AG09319 (cell line): ENCODE measurements at regions not wholly inside any gene's neighbourhood (a gene's known extent, or its start where the extent isn't known, plus 50 kb on each side); places are given as distances from the start of the nearest gene placed in this dataset.
"Not testable (repeated sequence)": the region's sequence is repeated elsewhere in the genome, so short reads cannot be mapped to it uniquely, and the experiment has no call there.

ENCODE experiments used
- DNase-seq: peaks from one replicate; pipeline ENCODE4 v3.0.0-alpha.2; 2010; ENCODE audit warnings: low read depth; ENCODE audit errors: extremely low read depth
- TF ChIP-seq, protein P1 (sequence below): IDR thresholded peaks from 2 replicates; pipeline ENCODE4 v1.5.1; 2011; ENCODE audit warnings: low read depth, mild to moderate bottlenecking, inconsistent platforms, low read length, moderate library complexity

GRCh38 chr2:236485519-236485918 is 84.1 kb upstream of the ACKR3 start:
- TF ChIP-seq, protein P1, sequence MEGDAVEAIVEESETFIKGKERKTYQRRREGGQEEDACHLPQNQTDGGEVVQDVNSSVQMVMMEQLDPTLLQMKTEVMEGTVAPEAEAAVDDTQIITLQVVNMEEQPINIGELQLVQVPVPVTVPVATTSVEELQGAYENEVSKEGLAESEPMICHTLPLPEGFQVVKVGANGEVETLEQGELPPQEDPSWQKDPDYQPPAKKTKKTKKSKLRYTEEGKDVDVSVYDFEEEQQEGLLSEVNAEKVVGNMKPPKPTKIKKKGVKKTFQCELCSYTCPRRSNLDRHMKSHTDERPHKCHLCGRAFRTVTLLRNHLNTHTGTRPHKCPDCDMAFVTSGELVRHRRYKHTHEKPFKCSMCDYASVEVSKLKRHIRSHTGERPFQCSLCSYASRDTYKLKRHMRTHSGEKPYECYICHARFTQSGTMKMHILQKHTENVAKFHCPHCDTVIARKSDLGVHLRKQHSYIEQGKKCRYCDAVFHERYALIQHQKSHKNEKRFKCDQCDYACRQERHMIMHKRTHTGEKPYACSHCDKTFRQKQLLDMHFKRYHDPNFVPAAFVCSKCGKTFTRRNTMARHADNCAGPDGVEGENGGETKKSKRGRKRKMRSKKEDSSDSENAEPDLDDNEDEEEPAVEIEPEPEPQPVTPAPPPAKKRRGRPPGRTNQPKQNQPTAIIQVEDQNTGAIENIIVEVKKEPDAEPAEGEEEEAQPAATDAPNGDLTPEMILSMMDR, result no peak
- DNase-seq, result no peak

- not testable (repeated sequence) for DNase-seq
Measured at GRCh38 chr2:236489083-236489482, 80.5 kb upstream of the ACKR3 start.

DNA sequence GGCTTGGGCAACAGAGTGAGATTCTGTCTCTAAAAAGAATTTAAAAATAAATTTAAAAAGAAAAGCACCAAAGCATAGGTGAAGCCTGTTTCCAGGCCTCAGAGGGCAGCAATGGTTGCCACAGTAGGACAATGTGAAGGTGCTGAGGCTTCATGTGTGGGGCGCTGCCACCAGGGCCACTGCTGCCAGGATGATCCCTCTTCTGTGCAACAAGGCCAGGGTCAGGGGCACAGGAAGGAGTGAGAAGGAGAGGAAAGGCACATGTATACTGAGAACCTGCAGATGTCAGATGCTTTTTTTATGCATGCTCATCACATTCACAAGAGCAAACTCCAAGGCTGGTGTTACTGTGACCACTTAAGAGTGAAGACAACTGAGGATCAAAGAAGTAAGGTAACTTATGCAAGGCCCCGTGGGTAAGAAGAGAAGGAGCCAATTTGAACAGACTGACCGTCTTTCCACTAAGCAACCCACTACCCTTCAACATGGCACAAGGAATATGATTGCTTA is 79.7 kb upstream of the ACKR3 start:
- TF ChIP-seq, protein P1, result no peak
- no peak for DNase-seq

- TF ChIP-seq, protein P1, result no peak
- no peak for DNase-seq
Measured at GRCh38 chr2:236496340-236496739, 73.3 kb upstream of the ACKR3 start.

- no peak for DNase-seq
- TF ChIP-seq, protein P1, result no peak
Measured at GRCh38 chr2:236498369-236498768, 71.3 kb upstream of the ACKR3 start.

DNA sequence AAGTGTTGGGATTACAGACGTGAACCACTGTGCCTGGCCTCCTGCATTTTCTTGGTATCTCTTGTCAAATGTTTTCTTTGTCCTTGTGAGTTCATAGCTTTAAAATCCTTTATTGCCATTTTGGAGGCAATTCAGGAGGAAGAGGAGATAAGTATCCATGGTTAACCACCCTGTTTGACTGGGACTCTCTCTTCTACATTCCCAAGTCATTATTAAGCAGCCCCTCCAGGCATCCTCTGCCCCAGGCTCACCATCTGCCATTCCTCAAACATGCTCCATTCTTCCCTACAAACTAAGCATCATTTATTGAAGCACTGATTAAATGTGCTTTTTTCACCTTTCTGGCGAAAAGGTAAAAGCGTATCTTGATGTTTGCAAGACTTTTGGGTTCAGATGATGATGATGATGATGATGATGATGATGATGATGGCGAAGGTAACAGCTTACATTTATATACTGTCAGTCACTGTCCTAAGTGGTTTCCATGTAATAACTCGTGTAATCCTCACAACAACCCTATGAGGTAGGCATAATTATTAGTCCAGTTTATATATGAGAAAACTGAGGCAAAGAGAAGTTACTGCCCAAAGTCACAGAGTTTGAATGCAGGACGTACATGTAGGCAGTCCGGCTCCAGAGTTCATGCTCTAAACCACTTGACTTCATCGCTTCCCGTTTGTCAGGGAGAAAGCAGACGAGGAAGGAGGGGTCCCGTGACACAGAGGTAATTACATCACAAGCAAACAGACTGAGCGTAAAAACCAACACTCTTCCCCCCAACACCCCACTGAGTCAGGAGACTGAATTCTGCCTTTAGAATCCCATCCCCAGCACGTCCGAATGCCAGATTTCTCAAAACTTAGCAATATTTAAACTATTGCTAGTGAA is 69.7 kb upstream of the ACKR3 start:
- TF ChIP-seq, protein P1, result no peak
- no peak for DNase-seq

- no peak for DNase-seq
- TF ChIP-seq, protein P1, result no peak
Measured at GRCh38 chr2:236501026-236501425, 68.6 kb upstream of the ACKR3 start.
